Retinal pigment epithelial cell (primary cell): ENCODE measurements at regions not wholly inside any gene's neighbourhood (a gene's known extent, or its start where the extent isn't known, plus 50 kb on each side); places are given as distances from the start of the nearest gene placed in this dataset.

ENCODE experiments used
- DNase-seq: peaks from one replicate; pipeline ENCODE4 v3.0.0-alpha.2; 2010; ENCODE audit warnings: low read depth
- H3K4me3 ChIP-seq: 2 replicates; pipeline ENCODE4 v1.5.1; 2011; ENCODE audit warnings: mild to moderate bottlenecking, low read length, control low read depth, moderate library complexity
- CTCF ChIP-seq: conservative IDR thresholded peaks from 2 replicates; pipeline ENCODE4 v1.5.1; 2011; ENCODE audit warnings: low read depth, low read length, control low read depth, inconsistent platforms

GRCh38 chr5:124328201-124328600 is 418.2 kb downstream of the ZNF608 start:
- TF ChIP-seq CTCF = no peak
- H3K4me3 ChIP-seq = no peak overlapping the region
- DNase-seq = no peak

- H3K4me3 ChIP-seq = no peak overlapping the region
- TF ChIP-seq CTCF = no peak
- DNase-seq = no peak
Measured at GRCh38 chr5:124318661-124319060, 427.8 kb downstream of the ZNF608 start.

- TF ChIP-seq CTCF = no peak
- no peak for DNase-seq
Measured at GRCh38 chr5:124317451-124317850, 429.0 kb downstream of the ZNF608 start.

GRCh38 chr5:124315741-124316415 is 430.6 kb downstream of the ZNF608 start:
- no peak for DNase-seq
- no peak for TF ChIP-seq CTCF
- H3K4me3 ChIP-seq = no peak overlapping the region

More at GRCh38 chr5:124317451-124317850, 429.0 kb downstream of the ZNF608 start:
- no peak overlapping the region for H3K4me3 ChIP-seq

- no peak for TF ChIP-seq CTCF
- no peak for DNase-seq
- H3K4me3 ChIP-seq = no peak overlapping the region
Measured at GRCh38 chr5:124310453-124310852, 436.0 kb downstream of the ZNF608 start.

GRCh38 chr5:124309241-124309980 is 437.0 kb downstream of the ZNF608 start:
- no peak for TF ChIP-seq CTCF
- H3K4me3 ChIP-seq = no peak overlapping the region
- no peak for DNase-seq

- no peak for TF ChIP-seq CTCF
- DNase-seq = no peak
Measured at GRCh38 chr5:124303366-124303765, 443.1 kb downstream of the ZNF608 start.

More at GRCh38 chr5:124303366-124303765, 443.1 kb downstream of the ZNF608 start:
- no peak overlapping the region for H3K4me3 ChIP-seq
